ENCODE measurements at regions not wholly inside any gene's neighbourhood (a gene's known extent, or its start where the extent isn't known, plus 50 kb on each side); places are given as distances from the start of the nearest gene placed in this dataset.
"Not testable (repeated sequence)": the region's sequence is repeated elsewhere in the genome, so short reads cannot be mapped to it uniquely, and the experiment has no call there.

DNA sequence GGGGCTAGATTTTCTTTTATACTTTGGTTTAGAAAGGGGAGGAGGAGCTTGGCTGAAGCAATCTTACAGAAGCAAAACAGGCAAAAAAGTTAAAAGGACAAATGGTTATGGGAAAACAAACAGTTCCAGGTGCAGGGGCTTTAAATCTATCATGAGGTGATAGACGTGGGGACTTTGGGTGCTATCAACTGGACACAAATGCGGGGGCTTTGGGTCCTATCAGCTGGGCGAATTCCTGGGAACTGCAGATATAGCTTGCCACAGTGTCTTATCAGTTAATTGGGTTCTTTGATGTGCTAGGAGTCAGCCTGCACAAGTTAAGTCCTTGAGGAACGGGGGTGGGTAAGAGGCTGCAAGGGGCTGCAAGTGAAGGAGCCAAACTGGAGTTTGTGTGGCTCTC is 260.6 kb downstream of the TUBA3C start:
- Mint-ChIP-seq H3K27me3 (ENCODE audit: low read depth in 2 of 2) (no peaks in the 10 kb centered on the region), H3K4me3 (no peak overlapping the region), H3K4me1 (no peaks in the 10 kb centered on the region), H3K9me3 (peaks cover 3 to 5% of the 10 kb centered on the region in 2 donors), H3K36me3 (no peaks in the 10 kb centered on the region), H3K27ac (no peak overlapping the region)
- no peaks in the 10 kb centered on the region for H3K36me3 ChIP-seq (ENCODE audit: control insufficient read depth, insufficient read depth, low read length)
- intact Hi-C loops (cut with micrococcal nuclease), result no loop called here
- H3K27ac ChIP-seq (ENCODE audit: low read length), result no peak overlapping the region
- 72% methylated on average over 4 of the region's 4 CpGs for WGBS (ENCODE audit: insufficient coverage)
- no peaks in the 10 kb centered on the region for H3K27me3 ChIP-seq (ENCODE audit: control insufficient read depth, insufficient read depth, low read length)
- ATAC-seq (no peak), DNase-seq (no peak)
- TF ChIP-seq, protein P1, sequence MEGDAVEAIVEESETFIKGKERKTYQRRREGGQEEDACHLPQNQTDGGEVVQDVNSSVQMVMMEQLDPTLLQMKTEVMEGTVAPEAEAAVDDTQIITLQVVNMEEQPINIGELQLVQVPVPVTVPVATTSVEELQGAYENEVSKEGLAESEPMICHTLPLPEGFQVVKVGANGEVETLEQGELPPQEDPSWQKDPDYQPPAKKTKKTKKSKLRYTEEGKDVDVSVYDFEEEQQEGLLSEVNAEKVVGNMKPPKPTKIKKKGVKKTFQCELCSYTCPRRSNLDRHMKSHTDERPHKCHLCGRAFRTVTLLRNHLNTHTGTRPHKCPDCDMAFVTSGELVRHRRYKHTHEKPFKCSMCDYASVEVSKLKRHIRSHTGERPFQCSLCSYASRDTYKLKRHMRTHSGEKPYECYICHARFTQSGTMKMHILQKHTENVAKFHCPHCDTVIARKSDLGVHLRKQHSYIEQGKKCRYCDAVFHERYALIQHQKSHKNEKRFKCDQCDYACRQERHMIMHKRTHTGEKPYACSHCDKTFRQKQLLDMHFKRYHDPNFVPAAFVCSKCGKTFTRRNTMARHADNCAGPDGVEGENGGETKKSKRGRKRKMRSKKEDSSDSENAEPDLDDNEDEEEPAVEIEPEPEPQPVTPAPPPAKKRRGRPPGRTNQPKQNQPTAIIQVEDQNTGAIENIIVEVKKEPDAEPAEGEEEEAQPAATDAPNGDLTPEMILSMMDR (IDR thresholded peaks at IDR 0.05), result no peak
- H3K4me1 ChIP-seq (ENCODE audit: control insufficient read depth, insufficient read depth, low read length), result no peaks in the 10 kb centered on the region
- no peaks in the 10 kb centered on the region for H3K9me3 ChIP-seq (ENCODE audit: control insufficient read depth, insufficient read depth, low read length)
- H3K4me3 ChIP-seq (ENCODE audit: low read length), result no peak overlapping the region

DNA sequence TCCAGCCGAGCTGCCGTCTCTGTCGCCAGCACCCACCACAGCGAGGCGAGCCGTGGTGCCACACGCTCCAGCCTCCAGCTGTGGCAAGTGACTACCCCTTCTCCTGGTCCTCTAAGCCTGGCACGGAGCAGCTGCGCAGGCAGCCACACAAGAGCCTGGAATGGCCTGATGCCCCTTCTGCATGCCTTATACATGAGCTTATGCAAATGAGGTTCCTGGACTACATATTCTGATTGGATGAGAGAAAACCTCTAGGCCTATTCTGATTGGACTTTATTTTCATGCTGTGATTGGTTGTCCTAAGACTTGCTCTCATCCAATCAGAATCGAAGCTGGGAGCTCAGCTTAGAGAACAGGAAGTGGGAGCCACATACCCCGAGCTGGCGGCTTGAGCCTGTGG is 276.5 kb downstream of the TUBA3C start:
- H3K36me3 Mint-ChIP-seq; H3K9me3 ChIP-seq (ENCODE audit: control insufficient read depth, insufficient read depth, low read length); DNase-seq; H3K4me3 Mint-ChIP-seq; H3K27ac Mint-ChIP-seq; H3K4me3 ChIP-seq (ENCODE audit: low read length); intact Hi-C loops (cut with micrococcal nuclease); H3K36me3 ChIP-seq (ENCODE audit: control insufficient read depth, insufficient read depth, low read length); H3K4me1 ChIP-seq (ENCODE audit: control insufficient read depth, insufficient read depth, low read length); H3K27me3 Mint-ChIP-seq (ENCODE audit: low read depth in 2 of 2); ATAC-seq; H3K4me1 Mint-ChIP-seq; H3K27me3 ChIP-seq (ENCODE audit: control insufficient read depth, insufficient read depth, low read length); H3K27ac ChIP-seq (ENCODE audit: low read length): not testable (repeated sequence)
- 74% methylated on average over 11 of the region's 12 CpGs for WGBS (ENCODE audit: insufficient coverage)
- H3K9me3 Mint-ChIP-seq, result peaks cover 9 to 14% of the 10 kb centered on the region in 2 donors

DNA sequence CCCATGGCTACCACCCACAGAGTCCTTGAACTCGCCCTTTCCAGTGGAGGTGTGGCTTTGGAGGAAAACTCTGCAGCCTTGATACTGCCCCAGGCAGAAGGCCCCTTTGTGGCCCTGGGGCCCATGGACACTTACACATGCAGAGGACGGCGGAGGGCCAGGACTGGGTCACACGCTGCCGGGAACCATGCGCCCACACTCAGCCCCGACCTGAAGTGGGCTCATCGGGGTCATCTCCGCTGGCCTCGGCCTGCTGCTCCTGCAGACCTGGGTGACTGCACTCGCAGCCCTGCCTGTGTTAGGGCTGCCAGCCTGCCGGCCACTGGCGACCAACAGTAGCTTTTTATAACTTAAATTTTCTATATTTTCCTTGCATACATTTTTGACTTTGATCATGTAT is 286.2 kb downstream of the TUBA3C start:
- H3K4me1 ChIP-seq (ENCODE audit: control insufficient read depth, insufficient read depth, low read length); ATAC-seq; H3K27ac Mint-ChIP-seq; intact Hi-C loops (cut with micrococcal nuclease); DNase-seq; H3K4me1 Mint-ChIP-seq; H3K4me3 ChIP-seq (ENCODE audit: low read length); H3K36me3 ChIP-seq (ENCODE audit: control insufficient read depth, insufficient read depth, low read length); H3K4me3 Mint-ChIP-seq; H3K27me3 ChIP-seq (ENCODE audit: control insufficient read depth, insufficient read depth, low read length); H3K36me3 Mint-ChIP-seq; H3K27ac ChIP-seq (ENCODE audit: low read length); H3K27me3 Mint-ChIP-seq (ENCODE audit: low read depth in 2 of 2): not testable (repeated sequence)
- peaks cover 4 to 11% of the 10 kb centered on the region in 2 donors for H3K9me3 Mint-ChIP-seq
- WGBS (ENCODE audit: insufficient coverage), result 88% methylated on average over 13 of the region's 13 CpGs
- peaks cover 11% of the 10 kb centered on the region for H3K9me3 ChIP-seq (ENCODE audit: control insufficient read depth, insufficient read depth, low read length)

DNA sequence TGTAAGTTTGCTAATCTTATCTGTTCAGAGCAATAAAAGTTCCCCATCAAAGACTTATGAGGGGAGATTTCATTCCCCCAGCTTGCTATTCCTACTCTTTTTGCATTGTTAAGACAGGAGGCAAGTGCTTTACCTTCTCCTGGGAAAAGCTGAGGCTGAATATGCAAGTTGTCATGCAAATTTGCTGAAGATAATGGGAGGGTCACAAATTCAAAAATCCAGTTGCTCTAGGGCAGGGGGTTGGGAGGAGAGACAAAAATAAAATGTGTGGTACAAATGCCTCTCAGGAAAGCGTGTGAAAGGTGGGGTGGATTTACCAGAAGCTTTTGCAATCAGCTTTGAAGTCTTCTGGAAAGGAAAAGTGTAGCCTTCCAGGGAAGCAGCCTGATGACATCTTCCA is 290.4 kb downstream of the TUBA3C start:
- H3K27ac Mint-ChIP-seq; H3K4me1 ChIP-seq (ENCODE audit: control insufficient read depth, insufficient read depth, low read length); DNase-seq; ATAC-seq; H3K36me3 ChIP-seq (ENCODE audit: control insufficient read depth, insufficient read depth, low read length); H3K27me3 ChIP-seq (ENCODE audit: control insufficient read depth, insufficient read depth, low read length); H3K4me3 ChIP-seq (ENCODE audit: low read length); H3K9me3 Mint-ChIP-seq; H3K4me3 Mint-ChIP-seq; H3K27ac ChIP-seq (ENCODE audit: low read length); H3K36me3 Mint-ChIP-seq; H3K27me3 Mint-ChIP-seq (ENCODE audit: low read depth in 2 of 2); H3K4me1 Mint-ChIP-seq; intact Hi-C loops (cut with micrococcal nuclease): not testable (repeated sequence)
- H3K9me3 ChIP-seq (ENCODE audit: control insufficient read depth, insufficient read depth, low read length), result peaks cover 11% of the 10 kb centered on the region
- WGBS (ENCODE audit: insufficient coverage), result 25% methylated on average over 1 of the region's 1 CpG

DNA sequence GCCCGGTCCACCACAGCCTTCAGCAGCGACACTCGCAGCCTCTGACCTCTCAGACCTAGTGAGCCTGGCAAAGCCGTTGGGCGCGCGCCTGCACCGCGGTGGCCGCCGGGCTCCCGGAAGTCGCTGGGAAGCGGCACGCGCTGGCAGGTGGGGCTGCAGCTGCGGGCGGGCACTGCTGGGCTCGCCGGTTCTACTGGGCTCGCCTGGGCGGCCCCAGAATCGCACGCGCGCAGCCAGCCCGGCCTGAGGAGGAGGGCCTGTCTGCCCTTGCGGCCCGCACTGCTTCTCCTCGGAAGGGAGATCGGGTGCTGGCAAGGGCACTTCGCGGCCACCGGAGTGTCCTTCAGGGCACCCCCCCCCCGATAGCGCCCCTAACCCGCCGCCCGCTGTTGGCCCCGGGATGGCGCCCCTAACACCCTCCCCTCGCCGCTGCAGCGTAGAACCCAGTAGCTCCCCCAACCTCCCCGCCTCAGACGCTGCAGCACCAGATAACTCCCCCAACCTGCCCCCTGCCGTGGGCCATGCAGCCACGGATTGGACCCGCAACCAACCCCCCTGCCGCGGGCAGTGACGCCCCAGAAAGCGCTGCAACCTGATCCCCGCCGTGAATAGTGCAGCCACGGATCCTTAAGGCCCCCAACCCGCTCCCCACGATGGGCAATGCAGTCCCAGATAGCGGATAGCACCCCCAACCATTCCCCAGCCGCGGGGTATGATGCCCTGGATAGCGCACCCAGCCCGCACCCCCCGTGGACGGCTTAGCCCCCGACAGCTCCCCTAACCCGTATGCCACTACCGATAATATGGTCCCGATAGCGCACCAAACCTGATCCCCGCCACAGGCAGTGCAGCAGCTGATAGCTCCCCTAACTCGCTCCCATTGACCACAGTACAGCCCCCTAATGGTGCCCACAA is 306.5 kb downstream of the TUBA3C start:
- H3K36me3 ChIP-seq (ENCODE audit: control insufficient read depth, insufficient read depth, low read length); H3K9me3 Mint-ChIP-seq; H3K4me3 Mint-ChIP-seq; intact Hi-C loops (cut with micrococcal nuclease); H3K27me3 Mint-ChIP-seq (ENCODE audit: low read depth in 2 of 2); H3K27ac Mint-ChIP-seq; H3K36me3 Mint-ChIP-seq; H3K27me3 ChIP-seq (ENCODE audit: control insufficient read depth, insufficient read depth, low read length); H3K4me1 ChIP-seq (ENCODE audit: control insufficient read depth, insufficient read depth, low read length); H3K4me1 Mint-ChIP-seq; DNase-seq; H3K9me3 ChIP-seq (ENCODE audit: control insufficient read depth, insufficient read depth, low read length); H3K4me3 ChIP-seq (ENCODE audit: low read length); ATAC-seq; H3K27ac ChIP-seq (ENCODE audit: low read length): not testable (repeated sequence)
- 50% methylated on average over 72 of the region's 72 CpGs for WGBS (ENCODE audit: insufficient coverage)

DNA sequence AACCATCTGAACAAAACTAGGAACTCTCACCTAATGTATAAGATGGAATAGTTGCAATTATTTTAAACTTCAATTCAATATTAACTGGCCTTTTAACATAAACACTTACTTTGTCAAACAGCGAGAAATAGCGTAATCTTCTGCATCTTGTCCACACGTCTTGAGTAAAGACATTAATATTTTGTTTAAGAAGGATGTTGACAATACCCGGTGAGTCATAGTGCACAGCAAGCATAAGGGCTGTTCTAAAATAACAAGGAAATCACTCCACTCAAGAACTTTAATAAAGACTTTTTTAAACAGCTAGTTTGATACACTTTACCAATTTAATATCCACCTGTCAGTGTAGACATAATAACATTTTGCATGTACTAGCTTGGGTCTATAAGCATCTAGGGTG is 311.1 kb downstream of the TUBA3C start:
- H3K27me3 Mint-ChIP-seq (ENCODE audit: low read depth in 2 of 2); H3K4me3 Mint-ChIP-seq; H3K9me3 Mint-ChIP-seq; H3K27me3 ChIP-seq (ENCODE audit: control insufficient read depth, insufficient read depth, low read length); H3K4me1 Mint-ChIP-seq; H3K27ac Mint-ChIP-seq; H3K27ac ChIP-seq (ENCODE audit: low read length); DNase-seq; ATAC-seq; intact Hi-C loops (cut with micrococcal nuclease); H3K36me3 ChIP-seq (ENCODE audit: control insufficient read depth, insufficient read depth, low read length); H3K4me1 ChIP-seq (ENCODE audit: control insufficient read depth, insufficient read depth, low read length); H3K9me3 ChIP-seq (ENCODE audit: control insufficient read depth, insufficient read depth, low read length); H3K36me3 Mint-ChIP-seq; H3K4me3 ChIP-seq (ENCODE audit: low read length): not testable (repeated sequence)
- no CpG with 5 or more reads among the region's 4 CpGs for WGBS (ENCODE audit: insufficient coverage)

DNA sequence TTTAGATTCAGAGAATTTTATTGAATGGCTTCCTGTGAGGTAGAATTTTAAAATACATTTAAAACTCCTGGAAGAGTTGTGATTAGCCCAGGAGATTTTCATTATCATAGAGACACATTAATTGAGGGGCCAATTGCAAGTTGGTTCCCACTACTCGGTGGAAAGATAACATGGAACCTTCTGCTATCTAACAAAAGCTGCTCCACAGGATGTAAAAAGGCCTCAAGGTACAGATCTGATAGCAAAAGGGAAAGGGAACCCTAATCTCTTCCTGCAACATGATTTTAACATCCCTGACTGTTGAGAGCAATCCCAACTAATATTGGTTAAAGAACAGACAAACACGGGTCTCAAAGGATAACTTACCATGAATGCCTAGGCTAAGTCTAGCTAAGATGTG is 312.3 kb downstream of the TUBA3C start:
- DNase-seq; H3K36me3 ChIP-seq (ENCODE audit: control insufficient read depth, insufficient read depth, low read length); H3K4me1 ChIP-seq (ENCODE audit: control insufficient read depth, insufficient read depth, low read length); H3K4me1 Mint-ChIP-seq; H3K4me3 ChIP-seq (ENCODE audit: low read length); intact Hi-C loops (cut with micrococcal nuclease); H3K9me3 Mint-ChIP-seq; H3K4me3 Mint-ChIP-seq; ATAC-seq; H3K27ac ChIP-seq (ENCODE audit: low read length); H3K27ac Mint-ChIP-seq; H3K27me3 ChIP-seq (ENCODE audit: control insufficient read depth, insufficient read depth, low read length); H3K9me3 ChIP-seq (ENCODE audit: control insufficient read depth, insufficient read depth, low read length); H3K36me3 Mint-ChIP-seq; H3K27me3 Mint-ChIP-seq (ENCODE audit: low read depth in 2 of 2): not testable (repeated sequence)
- whole genome bisulfite sequencing (ENCODE audit: insufficient coverage), result 75% methylated on average over 1 of the region's 2 CpGs

All from natural killer cell (primary cell).